CD14-positive monocyte (primary cell): ENCODE measurements at regions not wholly inside any gene's neighbourhood (a gene's known extent, or its start where the extent isn't known, plus 50 kb on each side); places are given as distances from the start of the nearest gene placed in this dataset.

ENCODE experiments used
- DNase-seq, 3 donors: peaks; one replicate each; pipeline ENCODE4 v3.0.0-alpha.2; 2011 to 2022
- H2AFZ ChIP-seq: 2 replicates; pipeline ENCODE4 v1.6.0; 2012; ENCODE audit warnings: mild to moderate bottlenecking, low read depth, low read length, inconsistent platforms; ENCODE audit not compliant: insufficient read depth, poor library complexity, severe bottlenecking
- H3K27ac ChIP-seq, 2 donors: 1 replicate in 1 of 2; 2 replicates in 1 of 2; pipeline ENCODE4 v1.5.1; 2012 to 2013; ENCODE audit warnings: low read length in 2 of 2, control low read depth in 1 of 2, inconsistent platforms in 1 of 2, low read depth in 1 of 2, mild to moderate bottlenecking in 1 of 2
- H3K27me3 ChIP-seq, 2 donors: one replicate each; pipeline versions ENCODE4 v1.6.0 to v1.6.1; 2011 to 2013; ENCODE audit warnings: low read length in 2 of 2; ENCODE audit not compliant: control insufficient read depth in 2 of 2, insufficient read depth in 2 of 2
- H3K36me3 ChIP-seq, 2 donors: replicated peaks in 1 of 2; 1 replicate in 1 of 2; 2 replicates in 1 of 2; pipeline versions ENCODE4 v1.5.1 to v1.6.1; 2012 to 2013; ENCODE audit warnings: low read length in 2 of 2, control low read depth in 1 of 2, inconsistent platforms in 1 of 2, mild to moderate bottlenecking in 1 of 2; ENCODE audit not compliant: insufficient read depth in 2 of 2, control insufficient read depth in 1 of 2
- H3K4me1 ChIP-seq, 2 donors: 1 replicate in 1 of 2; 2 replicates in 1 of 2; pipeline versions ENCODE4 v1.5.1 to v1.6.1; 2012 to 2013; ENCODE audit warnings: low read length in 2 of 2, control low read depth in 1 of 2, inconsistent platforms in 1 of 2, mild to moderate bottlenecking in 1 of 2, moderate library complexity in 1 of 2; ENCODE audit not compliant: insufficient read depth in 2 of 2, control insufficient read depth in 1 of 2
- H3K4me2 ChIP-seq: replicated peaks from 2 replicates; pipeline ENCODE3; 2012; ENCODE audit warnings: low read length, moderate library complexity, mild to moderate bottlenecking; ENCODE audit not compliant: poor library complexity, severe bottlenecking; ENCODE audit errors: extremely low read depth
- H3K4me3 ChIP-seq, 3 experiments: fragments of 200-600 bp in 1 of 3; sonication (generic) in 1 of 3; replicated peaks in 1 of 3; 1 replicate in 2 of 3; 2 replicates in 1 of 3; pipeline ENCODE4 v1.5.1; 2011 to 2013; ENCODE audit warnings: low read length in 3 of 3, mild to moderate bottlenecking in 3 of 3, control low read depth in 2 of 3, low read depth in 2 of 3, inconsistent platforms in 1 of 3, moderate library complexity in 1 of 3
- H3K79me2 ChIP-seq: 2 replicates; pipeline ENCODE4 v1.6.0; 2012; ENCODE audit warnings: mild to moderate bottlenecking, control low read depth, inconsistent platforms, low read length, moderate library complexity; ENCODE audit not compliant: insufficient read depth
- H3K9ac ChIP-seq: 2 replicates; pipeline ENCODE4 v1.6.0; 2017; ENCODE audit warnings: low read length, mild to moderate bottlenecking; ENCODE audit not compliant: insufficient read depth, poor library complexity, severe bottlenecking
- H3K9me3 ChIP-seq, 2 donors: replicated peaks in 1 of 2; 1 replicate in 1 of 2; 2 replicates in 1 of 2; pipeline versions ENCODE4 v1.5.1 to v1.6.1; 2012 to 2013; ENCODE audit warnings: low read length in 2 of 2, control low read depth in 1 of 2; ENCODE audit not compliant: control insufficient read depth in 1 of 2, insufficient read depth in 1 of 2
- H4K20me1 ChIP-seq: 2 replicates; pipeline ENCODE4 v1.6.0; 2012; ENCODE audit warnings: mild to moderate bottlenecking, low read length, control low read depth, moderate library complexity; ENCODE audit not compliant: insufficient read depth
- H3K27ac Mint-ChIP-seq, 7 donors: one replicate each; pipeline ENCODE4 v1.8.0; 2020; ENCODE audit warnings: mild to moderate bottlenecking in 7 of 7, mixed read lengths in 7 of 7, moderate library complexity in 6 of 7, inconsistent platforms in 2 of 7
- H3K27me3 Mint-ChIP-seq, 3 donors: one replicate each; pipeline ENCODE4 v1.8.0; 2021 to 2022; ENCODE audit warnings: low read depth in 3 of 3, mild to moderate bottlenecking in 3 of 3, mixed read lengths in 3 of 3, moderate library complexity in 3 of 3, inconsistent platforms in 1 of 3
- H3K36me3 Mint-ChIP-seq, 2 donors: one replicate each; pipeline ENCODE4 v1.8.0; 2020; ENCODE audit warnings: mixed read lengths in 2 of 2, inconsistent platforms in 1 of 2, mild to moderate bottlenecking in 1 of 2
- H3K4me1 Mint-ChIP-seq: one replicate; pipeline ENCODE4 v1.8.0; 2020; ENCODE audit warnings: mild to moderate bottlenecking, mixed read lengths
- H3K4me3 Mint-ChIP-seq, 2 donors: one replicate each; pipeline ENCODE4 v1.8.0; 2020; ENCODE audit warnings: mild to moderate bottlenecking in 2 of 2, mixed read lengths in 2 of 2, moderate library complexity in 1 of 2
- H3K9me3 Mint-ChIP-seq, 7 donors: one replicate each; pipeline ENCODE4 v1.8.0; 2020 to 2022; ENCODE audit warnings: mixed read lengths in 7 of 7, mild to moderate bottlenecking in 6 of 7, moderate library complexity in 6 of 7, inconsistent platforms in 2 of 7
- WGBS: methylation state at CpG from one replicate; pipeline ENCODE4 v1.1.5; 2013; ENCODE audit warnings: missing lambda C conversion rate; ENCODE audit not compliant: insufficient coverage; 5-methylcytosine and 5-hydroxymethylcytosine counted together
- intact Hi-C, 2 donors: fragments of 100-400 bp; cut with micrococcal nuclease; formaldehyde crosslinking; loops; one replicate each; pipeline versions ENCODE4 v1.15.0 to v1.15.1; 2023
- TF ChIP-seq, protein P1 (sequence below): fragments of 200-600 bp; IDR thresholded peaks from one replicate; pipeline ENCODE4 v1.8.0; 2022; ENCODE audit warnings: antibody characterized with exemption, mild to moderate bottlenecking

DNA sequence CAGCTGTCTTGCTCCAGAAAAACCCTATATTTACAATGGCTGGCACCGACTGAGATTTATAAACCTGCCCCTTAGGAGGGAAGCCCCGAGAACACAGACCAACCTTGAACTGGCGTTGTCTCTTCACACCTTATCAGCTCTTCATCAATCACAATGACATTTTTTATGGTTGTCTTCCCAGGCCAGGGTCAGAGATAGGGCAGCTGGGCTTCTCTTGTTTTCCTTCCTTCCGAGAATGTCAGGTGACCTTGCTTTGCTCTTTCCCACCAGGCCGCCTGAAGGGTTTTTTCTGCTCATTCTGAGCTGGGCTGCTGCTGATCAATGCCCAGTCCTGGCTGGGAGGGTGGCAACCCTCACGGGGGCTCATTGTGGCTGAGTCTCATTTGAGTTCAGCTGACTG lies 619.1 kb downstream of the CCDC171 start:
- H3K9me3 Mint-ChIP-seq: no peaks in the 10 kb centered on the region
- no peaks in the 10 kb centered on the region for H3K36me3 ChIP-seq
- intact Hi-C loops: no loop called here

DNA sequence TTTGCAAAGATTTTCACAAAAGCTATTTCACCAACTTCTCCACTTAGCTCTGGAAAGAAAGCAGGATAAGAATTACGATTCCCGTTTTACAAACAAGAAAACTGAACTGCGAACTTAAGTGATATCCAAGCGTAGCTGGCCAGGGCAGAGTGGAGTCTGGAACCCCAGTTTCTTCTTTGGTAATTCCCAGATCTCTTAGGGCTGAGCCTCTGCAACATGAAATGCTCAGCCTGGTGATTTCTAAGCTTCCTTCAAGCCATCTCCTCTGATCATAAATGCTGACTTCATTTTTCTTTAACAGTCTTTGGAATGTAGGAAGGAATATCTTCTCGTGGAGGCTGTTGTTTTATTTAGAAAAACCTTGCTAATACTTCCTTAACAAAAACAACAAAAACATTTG lies 620.0 kb downstream of the CCDC171 start:
- H3K27me3 Mint-ChIP-seq: peaks cover 0 to 4% (median 3%) of the 10 kb centered on the region in 3 donors
- no peak for DNase-seq
- no peak overlapping the region for H3K27ac ChIP-seq
- H3K4me3 ChIP-seq: no peak overlapping the region
- no peak overlapping the region for H3K27ac Mint-ChIP-seq
- no peak overlapping the region for H2AFZ ChIP-seq
- H3K9me3 Mint-ChIP-seq: no peaks in the 10 kb centered on the region
- TF ChIP-seq, protein P1, sequence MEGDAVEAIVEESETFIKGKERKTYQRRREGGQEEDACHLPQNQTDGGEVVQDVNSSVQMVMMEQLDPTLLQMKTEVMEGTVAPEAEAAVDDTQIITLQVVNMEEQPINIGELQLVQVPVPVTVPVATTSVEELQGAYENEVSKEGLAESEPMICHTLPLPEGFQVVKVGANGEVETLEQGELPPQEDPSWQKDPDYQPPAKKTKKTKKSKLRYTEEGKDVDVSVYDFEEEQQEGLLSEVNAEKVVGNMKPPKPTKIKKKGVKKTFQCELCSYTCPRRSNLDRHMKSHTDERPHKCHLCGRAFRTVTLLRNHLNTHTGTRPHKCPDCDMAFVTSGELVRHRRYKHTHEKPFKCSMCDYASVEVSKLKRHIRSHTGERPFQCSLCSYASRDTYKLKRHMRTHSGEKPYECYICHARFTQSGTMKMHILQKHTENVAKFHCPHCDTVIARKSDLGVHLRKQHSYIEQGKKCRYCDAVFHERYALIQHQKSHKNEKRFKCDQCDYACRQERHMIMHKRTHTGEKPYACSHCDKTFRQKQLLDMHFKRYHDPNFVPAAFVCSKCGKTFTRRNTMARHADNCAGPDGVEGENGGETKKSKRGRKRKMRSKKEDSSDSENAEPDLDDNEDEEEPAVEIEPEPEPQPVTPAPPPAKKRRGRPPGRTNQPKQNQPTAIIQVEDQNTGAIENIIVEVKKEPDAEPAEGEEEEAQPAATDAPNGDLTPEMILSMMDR: no peak
- H3K36me3 ChIP-seq: no peaks in the 10 kb centered on the region
- 92% methylated on average over 4 of the region's 5 CpGs for whole genome bisulfite sequencing
- no peak overlapping the region for H3K4me2 ChIP-seq
- intact Hi-C loops: no loop called here
- no peaks in the 10 kb centered on the region for H3K4me1 Mint-ChIP-seq
- H3K79me2 ChIP-seq: no peaks in the 10 kb centered on the region
- no peak overlapping the region for H3K9ac ChIP-seq
- no peaks in the 10 kb centered on the region for H4K20me1 ChIP-seq
- H3K27me3 ChIP-seq: no peaks in the 10 kb centered on the region
- no peak overlapping the region for H3K4me3 Mint-ChIP-seq
- no peaks in the 10 kb centered on the region for H3K36me3 Mint-ChIP-seq
- no peaks in the 10 kb centered on the region for H3K4me1 ChIP-seq
- no peaks in the 10 kb centered on the region for H3K9me3 ChIP-seq

More for the DNA sequence above, 619.1 kb downstream of the CCDC171 start:
- Histone ChIP-seq H3K4me2 (no peak overlapping the region), H3K4me3 (no peak overlapping the region), H2AFZ (no peak overlapping the region), H3K79me2 (no peaks in the 10 kb centered on the region), H3K27me3 (no peaks in the 10 kb centered on the region), H3K4me1 (no peaks in the 10 kb centered on the region), H3K27ac (no peak overlapping the region), H3K9me3 (no peaks in the 10 kb centered on the region), H4K20me1 (no peaks in the 10 kb centered on the region), H3K9ac (no peak overlapping the region)
- TF ChIP-seq, protein P1: no peak
- 70% methylated on average over 5 of the region's 6 CpGs for WGBS
- H3K4me1 Mint-ChIP-seq: no peaks in the 10 kb centered on the region
- DNase-seq: no peak
- no peak overlapping the region for H3K27ac Mint-ChIP-seq
- no peak overlapping the region for H3K4me3 Mint-ChIP-seq
- H3K27me3 Mint-ChIP-seq: peaks cover 0 to 4% (median 3%) of the 10 kb centered on the region in 3 donors
- H3K36me3 Mint-ChIP-seq: no peaks in the 10 kb centered on the region
